ENCODE measurements at regions not wholly inside any gene's neighbourhood (a gene's known extent, or its start where the extent isn't known, plus 50 kb on each side); places are given as distances from the start of the nearest gene placed in this dataset.

DNA sequence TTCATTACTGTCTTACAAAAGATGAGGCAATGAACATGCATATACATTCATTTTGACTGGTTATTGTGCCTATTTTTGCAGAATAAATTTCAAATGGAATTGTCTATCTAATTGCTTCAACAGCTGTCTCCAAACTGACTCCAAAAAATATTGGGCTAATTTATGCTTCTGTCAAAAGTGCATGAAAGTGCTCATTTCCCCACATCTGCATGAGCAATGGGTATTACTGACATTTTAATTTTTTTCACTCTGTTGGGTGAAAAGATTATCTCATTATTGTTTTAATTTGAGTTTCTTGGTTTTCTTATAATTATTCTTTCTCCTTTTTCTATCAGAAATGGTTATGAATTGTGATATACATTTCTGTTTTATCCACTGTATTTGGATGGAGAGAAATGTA, 404.2 kb downstream of the QKI start:
- TF ChIP-seq, protein P1, sequence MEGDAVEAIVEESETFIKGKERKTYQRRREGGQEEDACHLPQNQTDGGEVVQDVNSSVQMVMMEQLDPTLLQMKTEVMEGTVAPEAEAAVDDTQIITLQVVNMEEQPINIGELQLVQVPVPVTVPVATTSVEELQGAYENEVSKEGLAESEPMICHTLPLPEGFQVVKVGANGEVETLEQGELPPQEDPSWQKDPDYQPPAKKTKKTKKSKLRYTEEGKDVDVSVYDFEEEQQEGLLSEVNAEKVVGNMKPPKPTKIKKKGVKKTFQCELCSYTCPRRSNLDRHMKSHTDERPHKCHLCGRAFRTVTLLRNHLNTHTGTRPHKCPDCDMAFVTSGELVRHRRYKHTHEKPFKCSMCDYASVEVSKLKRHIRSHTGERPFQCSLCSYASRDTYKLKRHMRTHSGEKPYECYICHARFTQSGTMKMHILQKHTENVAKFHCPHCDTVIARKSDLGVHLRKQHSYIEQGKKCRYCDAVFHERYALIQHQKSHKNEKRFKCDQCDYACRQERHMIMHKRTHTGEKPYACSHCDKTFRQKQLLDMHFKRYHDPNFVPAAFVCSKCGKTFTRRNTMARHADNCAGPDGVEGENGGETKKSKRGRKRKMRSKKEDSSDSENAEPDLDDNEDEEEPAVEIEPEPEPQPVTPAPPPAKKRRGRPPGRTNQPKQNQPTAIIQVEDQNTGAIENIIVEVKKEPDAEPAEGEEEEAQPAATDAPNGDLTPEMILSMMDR (IDR thresholded peaks at IDR 0.05; ENCODE audit: poor library complexity), result no peak
- TF ChIP-seq EZH2phosphoT487 (IDR thresholded peaks at IDR 0.05; ENCODE audit: low read depth, severe bottlenecking, unreplicated experiment), result no peak
